SU-DHL-6 (cell line): ENCODE measurements at regions not wholly inside any gene's neighbourhood (a gene's known extent, or its start where the extent isn't known, plus 50 kb on each side); places are given as distances from the start of the nearest gene placed in this dataset.

Source experiments
- H2AFZ ChIP-seq: fragments of 200-600 bp; sonication (generic); 2 replicates; pipeline ENCODE4 v1.6.1; 2014; ENCODE audit warnings: low read depth, mild to moderate bottlenecking, moderate library complexity, mixed read lengths, antibody characterized with exemption, low read length; ENCODE audit not compliant: severe bottlenecking
- H3F3A ChIP-seq: fragments of 200-600 bp; shearing (Covaris generic); 2 replicates; pipeline ENCODE4 v1.6.0; 2016; ENCODE audit warnings: antibody characterized with exemption, mild to moderate bottlenecking; ENCODE audit not compliant: insufficient read depth
- H3K27ac ChIP-seq: fragments of 200-600 bp; sonication (generic); 2 replicates; pipeline ENCODE4 v1.5.1; 2016; ENCODE audit warnings: low read depth, mild to moderate bottlenecking, low read length, moderate library complexity, mixed read lengths
- H3K27me3 ChIP-seq: fragments of 200-600 bp; sonication (generic), shearing (Covaris generic); 2 replicates; pipeline ENCODE4 v1.6.0; 2014; ENCODE audit warnings: mild to moderate bottlenecking, low read length
- H3K36me3 ChIP-seq: fragments of 200-600 bp; sonication (generic); 2 replicates; pipeline ENCODE4 v1.6.1; 2014; ENCODE audit warnings: mild to moderate bottlenecking, low read length, mixed read lengths
- H3K4me2 ChIP-seq: fragments of 300-600, 200-600 bp; shearing (Covaris generic), sonication (generic); 2 replicates; pipeline ENCODE4 v1.6.0; 2014; ENCODE audit warnings: low read length, low read depth, mild to moderate bottlenecking; ENCODE audit not compliant: poor library complexity, severe bottlenecking
- H3K4me3 ChIP-seq: fragments of 200-600 bp; sonication (generic); 2 replicates; pipeline ENCODE4 v1.5.1; 2014; ENCODE audit warnings: antibody characterized with exemption, low read length, mild to moderate bottlenecking, mixed read lengths; ENCODE audit not compliant: insufficient read depth, poor library complexity, severe bottlenecking
- H3K79me2 ChIP-seq: fragments of 200-600 bp; sonication (generic); 2 replicates; pipeline ENCODE4 v1.6.1; 2014; ENCODE audit warnings: mild to moderate bottlenecking, low read length, moderate library complexity; ENCODE audit not compliant: insufficient read depth
- H3K9ac ChIP-seq: fragments of 200-600 bp; sonication (generic); 2 replicates; pipeline ENCODE4 v1.7.0; 2014; ENCODE audit warnings: mild to moderate bottlenecking, low read length
- H3K9me2 ChIP-seq: fragments of 200-600 bp; sonication (generic); replicated peaks from 2 replicates; pipeline ENCODE4 v1.6.1; 2014; ENCODE audit warnings: low read length; ENCODE audit not compliant: insufficient read depth
- H3K9me3 ChIP-seq: fragments of 200-600 bp; sonication (generic); 2 replicates; pipeline ENCODE4 v1.6.1; 2014; ENCODE audit warnings: low read length, mixed read lengths; ENCODE audit not compliant: insufficient read depth
- H4K20me1 ChIP-seq: fragments of 200-600 bp; sonication (generic); 2 replicates; pipeline ENCODE4 v1.6.1; 2014; ENCODE audit warnings: low read depth, mild to moderate bottlenecking, antibody characterized with exemption, low read length, moderate library complexity, mixed read lengths
- CTCF ChIP-seq: fragments of 200-600 bp; sonication (generic); IDR thresholded peaks from one replicate; pipeline ENCODE4 v1.5.1; 2017; ENCODE audit warnings: antibody characterized with exemption, mild to moderate bottlenecking, low read length, moderate library complexity; ENCODE audit not compliant: insufficient read depth, poor library complexity, severe bottlenecking
- EZH2phosphoT487 ChIP-seq: fragments of 200-600 bp; sonication (generic), shearing (Covaris generic); conservative IDR thresholded peaks from 2 replicates; pipeline ENCODE4 v1.6.1; 2018; ENCODE audit warnings: mild to moderate bottlenecking, antibody characterized with exemption, low read length, moderate library complexity, mixed read lengths

- no peak overlapping the region for H3K27ac ChIP-seq
These were observed 163.8 kb upstream of the ATP11B start for GRCh38 chr3:182629521-182629920.

DNA sequence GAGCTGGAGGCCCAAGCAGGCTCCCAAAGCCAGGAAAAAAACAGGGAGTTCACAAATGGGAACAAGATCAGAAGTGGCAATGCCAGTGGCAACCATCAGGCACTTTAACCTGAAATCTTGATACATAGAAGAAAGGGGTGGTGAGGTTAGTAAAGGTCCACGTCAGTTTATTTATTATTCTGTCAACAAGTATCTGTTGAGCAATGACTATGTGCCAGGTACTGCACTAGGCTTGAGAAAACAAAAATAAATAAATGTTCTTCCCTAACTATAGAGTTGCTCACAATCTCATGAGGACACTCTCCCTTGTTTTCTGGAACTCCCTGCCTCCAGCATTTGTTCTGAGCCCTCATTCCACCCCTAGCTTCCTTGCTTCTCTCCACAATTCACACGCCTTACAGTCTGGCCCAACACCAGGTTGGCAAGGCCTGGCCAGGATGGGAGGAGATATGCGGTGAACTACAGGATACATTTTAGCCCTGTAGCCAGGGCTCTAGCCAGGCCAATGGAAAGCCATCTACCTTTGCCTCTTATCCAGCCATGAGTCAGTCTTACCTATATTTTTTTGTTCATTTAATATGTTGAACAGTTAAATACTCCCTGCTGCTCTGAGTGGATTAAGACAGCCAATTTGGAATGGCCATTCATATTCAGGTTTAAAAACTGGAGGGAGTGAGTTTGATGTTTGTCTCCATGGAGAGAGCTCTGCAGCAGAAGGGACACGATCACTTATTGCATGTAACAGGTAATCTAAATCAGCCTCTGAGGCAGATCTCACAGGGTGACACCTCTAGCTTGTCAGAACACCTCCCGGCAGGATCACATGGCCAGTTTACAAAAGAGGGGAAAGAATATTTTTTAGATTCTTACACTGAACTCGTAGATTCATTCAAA, 161.9 kb upstream of the ATP11B start:
- no peaks in the 10 kb centered on the region for H3K36me3 ChIP-seq
- H3K4me2 ChIP-seq: no peak overlapping the region
- H3K9me2 ChIP-seq: no peaks in the 10 kb centered on the region
- no peaks in the 10 kb centered on the region for H3K79me2 ChIP-seq
- no peaks in the 10 kb centered on the region for H3K9me3 ChIP-seq
- no peak for TF ChIP-seq EZH2phosphoT487
- no peak for TF ChIP-seq CTCF
- H3K27me3 ChIP-seq: no peaks in the 10 kb centered on the region
- H2AFZ ChIP-seq: no peak overlapping the region
- H3K9ac ChIP-seq: no peak overlapping the region
- no peak overlapping the region for H3K4me3 ChIP-seq
- H4K20me1 ChIP-seq: no peaks in the 10 kb centered on the region
- no peak overlapping the region for H3K27ac ChIP-seq
- no peaks in the 10 kb centered on the region for H3F3A ChIP-seq

More at GRCh38 chr3:182629521-182629920, 163.8 kb upstream of the ATP11B start:
- Histone ChIP-seq H3K4me3 (no peak overlapping the region), H2AFZ (no peak overlapping the region), H3K79me2 (no peaks in the 10 kb centered on the region), H3K9me3 (no peaks in the 10 kb centered on the region), H4K20me1 (no peaks in the 10 kb centered on the region), H3K9me2 (no peaks in the 10 kb centered on the region), H3F3A (no peaks in the 10 kb centered on the region), H3K36me3 (no peaks in the 10 kb centered on the region), H3K4me2 (no peak overlapping the region), H3K27me3 (no peaks in the 10 kb centered on the region), H3K9ac (no peak overlapping the region)
- no peak for TF ChIP-seq CTCF
- no peak for TF ChIP-seq EZH2phosphoT487

- Histone ChIP-seq H4K20me1 (no peaks in the 10 kb centered on the region), H3K9me3 (no peaks in the 10 kb centered on the region), H3K36me3 (no peaks in the 10 kb centered on the region), H3K27ac (no peak overlapping the region), H3K27me3 (no peaks in the 10 kb centered on the region), H3K4me2 (no peak overlapping the region), H3F3A (no peaks in the 10 kb centered on the region), H3K4me3 (no peak overlapping the region), H3K9me2 (no peaks in the 10 kb centered on the region), H2AFZ (no peak overlapping the region), H3K9ac (no peak overlapping the region), H3K79me2 (no peaks in the 10 kb centered on the region)
- TF ChIP-seq EZH2phosphoT487: no peak
- no peak for TF ChIP-seq CTCF
These were observed 161.3 kb upstream of the ATP11B start for GRCh38 chr3:182632077-182632393.
